Right atrium auricular region (tissue), 2 donors: ENCODE measurements at regions not wholly inside any gene's neighbourhood (a gene's known extent, or its start where the extent isn't known, plus 50 kb on each side); places are given as distances from the start of the nearest gene placed in this dataset.

Experiments
- DNase-seq: peaks from one replicate; pipeline ENCODE4 v3.0.0-alpha.2; 2019; ENCODE audit warnings: low spot score
- H3K27ac ChIP-seq, 2 donors: fragments of 200-600 bp; sonication (generic); 1 replicate in 1 of 2; 2 replicates in 1 of 2; pipeline ENCODE4 v1.5.1; 2016 to 2019
- H3K27me3 ChIP-seq, 2 donors: fragments of 200-600 bp; sonication (generic); one replicate each; pipeline versions ENCODE4 v1.5.1 to v1.6.0; 2017 to 2019
- H3K36me3 ChIP-seq: fragments of 200-600 bp; sonication (generic); one replicate; pipeline ENCODE4 v1.5.1; 2016
- H3K4me1 ChIP-seq, 2 donors: fragments of 200-600 bp; sonication (generic); one replicate each; pipeline versions ENCODE4 v1.5.1 to v1.6.0; 2017 to 2019
- H3K4me3 ChIP-seq, 2 donors: fragments of 200-600 bp; sonication (generic); 1 replicate in 1 of 2; 2 replicates in 1 of 2; pipeline ENCODE4 v1.5.1; 2017 to 2019; ENCODE audit warnings: mild to moderate bottlenecking in 1 of 2, moderate library complexity in 1 of 2
- H3K9me3 ChIP-seq, 2 donors: fragments of 200-600 bp; sonication (generic); one replicate each; pipeline ENCODE4 v1.5.1; 2019
- TF ChIP-seq, protein P1 (sequence below), 2 donors: fragments of 200-600 bp; sonication (generic); IDR thresholded peaks; one replicate each; pipeline ENCODE4 v1.5.1; 2019; ENCODE audit warnings: antibody characterized with exemption in 2 of 2

DNA sequence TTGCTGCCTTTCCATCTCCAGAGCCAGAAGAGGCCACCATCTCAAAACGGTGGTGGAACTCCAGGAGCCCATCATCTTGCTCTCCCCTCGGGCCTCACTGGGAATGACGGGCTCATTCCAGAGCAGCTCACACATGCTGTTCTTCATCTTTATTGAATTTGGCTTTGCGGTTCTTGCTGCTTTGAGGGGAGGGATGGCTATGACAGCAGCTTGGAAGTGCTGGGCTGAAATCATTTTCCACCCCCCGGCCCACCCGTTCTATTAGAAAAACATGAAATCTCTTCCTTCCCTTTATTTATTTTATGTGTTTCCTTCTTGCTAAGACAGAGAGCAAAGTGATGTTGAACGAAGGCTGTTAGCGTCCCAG is 149.8 kb upstream of the RPL38 start:
- Histone ChIP-seq H3K4me3 (no peak overlapping the region), H3K27ac (no peak overlapping the region), H3K9me3 (no peaks in the 10 kb centered on the region), H3K36me3 (no peaks in the 10 kb centered on the region), H3K4me1 (no peaks in the 10 kb centered on the region), H3K27me3 (no peaks in the 10 kb centered on the region)
- TF ChIP-seq, protein P1, sequence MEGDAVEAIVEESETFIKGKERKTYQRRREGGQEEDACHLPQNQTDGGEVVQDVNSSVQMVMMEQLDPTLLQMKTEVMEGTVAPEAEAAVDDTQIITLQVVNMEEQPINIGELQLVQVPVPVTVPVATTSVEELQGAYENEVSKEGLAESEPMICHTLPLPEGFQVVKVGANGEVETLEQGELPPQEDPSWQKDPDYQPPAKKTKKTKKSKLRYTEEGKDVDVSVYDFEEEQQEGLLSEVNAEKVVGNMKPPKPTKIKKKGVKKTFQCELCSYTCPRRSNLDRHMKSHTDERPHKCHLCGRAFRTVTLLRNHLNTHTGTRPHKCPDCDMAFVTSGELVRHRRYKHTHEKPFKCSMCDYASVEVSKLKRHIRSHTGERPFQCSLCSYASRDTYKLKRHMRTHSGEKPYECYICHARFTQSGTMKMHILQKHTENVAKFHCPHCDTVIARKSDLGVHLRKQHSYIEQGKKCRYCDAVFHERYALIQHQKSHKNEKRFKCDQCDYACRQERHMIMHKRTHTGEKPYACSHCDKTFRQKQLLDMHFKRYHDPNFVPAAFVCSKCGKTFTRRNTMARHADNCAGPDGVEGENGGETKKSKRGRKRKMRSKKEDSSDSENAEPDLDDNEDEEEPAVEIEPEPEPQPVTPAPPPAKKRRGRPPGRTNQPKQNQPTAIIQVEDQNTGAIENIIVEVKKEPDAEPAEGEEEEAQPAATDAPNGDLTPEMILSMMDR (IDR thresholded peaks at IDR 0.05), result no peak
- no peak for DNase-seq

GRCh38 chr17:74054249-74054648 is 149.2 kb upstream of the RPL38 start:
- Histone ChIP-seq H3K36me3 (no peaks in the 10 kb centered on the region), H3K4me1 (no peaks in the 10 kb centered on the region), H3K27me3 (no peaks in the 10 kb centered on the region), H3K4me3 (no peak overlapping the region), H3K27ac (no peak overlapping the region), H3K9me3 (no peaks in the 10 kb centered on the region)
- TF ChIP-seq, protein P1 (IDR thresholded peaks at IDR 0.05), result no peak
- no peak for DNase-seq

DNA sequence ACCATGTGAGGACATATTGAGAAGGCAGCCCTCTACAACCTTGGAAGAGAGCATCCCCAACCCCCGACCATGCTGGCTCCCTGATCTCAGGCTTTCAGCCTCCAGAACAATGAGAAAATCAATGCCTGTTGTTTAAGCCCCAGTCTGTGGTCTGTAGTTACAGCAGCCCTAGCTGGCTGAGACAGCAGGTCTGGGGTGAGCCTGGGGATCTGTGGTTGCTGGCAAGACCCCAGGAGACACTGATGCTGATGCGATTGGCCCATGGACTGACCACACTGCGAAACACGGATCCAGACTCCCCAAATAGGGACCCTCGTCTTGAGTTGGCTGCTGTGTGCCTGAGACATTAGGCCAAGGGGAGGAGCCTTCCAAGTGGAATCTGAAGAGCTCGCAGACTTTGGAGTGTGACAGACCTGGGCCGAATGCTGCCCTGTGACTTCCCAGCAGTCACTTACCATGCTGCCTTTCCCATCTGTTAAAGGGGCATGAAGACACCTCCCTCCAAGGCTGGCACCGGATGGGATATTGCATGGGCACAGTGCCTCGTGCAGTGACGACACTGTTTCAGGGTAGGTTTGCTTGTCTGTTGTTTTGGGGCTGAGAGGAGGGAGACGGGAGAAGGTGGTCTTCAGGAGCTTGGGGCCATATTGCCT is 147.8 kb upstream of the RPL38 start:
- no peak for DNase-seq
- H3K4me3 ChIP-seq, result no peak overlapping the region
- no peaks in the 10 kb centered on the region for H3K36me3 ChIP-seq
- no peaks in the 10 kb centered on the region for H3K4me1 ChIP-seq
- H3K27ac ChIP-seq, result no peak overlapping the region
- H3K9me3 ChIP-seq, result no peaks in the 10 kb centered on the region
- H3K27me3 ChIP-seq, result no peaks in the 10 kb centered on the region
- TF ChIP-seq, protein P1 (IDR thresholded peaks at IDR 0.05), result no peak

GRCh38 chr17:74059479-74060240 is 143.8 kb upstream of the RPL38 start:
- Histone ChIP-seq H3K4me3 (no peak overlapping the region), H3K4me1 (no peaks in the 10 kb centered on the region), H3K27ac (no peak overlapping the region), H3K9me3 (no peaks in the 10 kb centered on the region), H3K36me3 (no peaks in the 10 kb centered on the region), H3K27me3 (no peaks in the 10 kb centered on the region)
- TF ChIP-seq, protein P1 (IDR thresholded peaks at IDR 0.05), result no peak
- no peak for DNase-seq

- no peaks in the 10 kb centered on the region for H3K27me3 ChIP-seq
- H3K9me3 ChIP-seq, result no peaks in the 10 kb centered on the region
Observed at GRCh38 chr17:74061758-74062157, 141.7 kb upstream of the RPL38 start.

More at GRCh38 chr17:74061758-74062157, 141.7 kb upstream of the RPL38 start:
- Histone ChIP-seq H3K4me3 (no peak overlapping the region), H3K4me1 (no peaks in the 10 kb centered on the region), H3K36me3 (no peaks in the 10 kb centered on the region), H3K27ac (no peak overlapping the region)
- no peak for DNase-seq
- TF ChIP-seq, protein P1 (IDR thresholded peaks at IDR 0.05), result no peak
